GM12878 (cell line): ENCODE measurements at regions not wholly inside any gene's neighbourhood (a gene's known extent, or its start where the extent isn't known, plus 50 kb on each side); places are given as distances from the start of the nearest gene placed in this dataset.

ENCODE experiments used
- CHD1 ChIP-seq: IDR thresholded peaks from 2 replicates; pipeline ENCODE4 v1.6.1; 2012; ENCODE audit warnings: low read depth, low read length, improper control_type of control experiment
- CUX1 ChIP-seq: IDR thresholded peaks from 2 replicates; pipeline ENCODE4 v1.6.1; 2012; ENCODE audit warnings: improper control_type of control experiment, low read depth, low read length; ENCODE audit not compliant: insufficient replicate concordance
- EED ChIP-seq: sonication (generic); IDR thresholded peaks from 2 replicates; pipeline ENCODE4 v1.6.1; 2016; ENCODE audit warnings: antibody characterized with exemption, low read depth
- NFYB ChIP-seq: IDR thresholded peaks from 2 replicates; pipeline ENCODE4 v1.6.1; 2011; ENCODE audit warnings: low read depth, mild to moderate bottlenecking, low read length, improper control_type of control experiment, moderate library complexity; ENCODE audit not compliant: insufficient read depth
- PML ChIP-seq: IDR thresholded peaks from 2 replicates; pipeline ENCODE4 v1.6.1; 2012; ENCODE audit warnings: low read length, inconsistent platforms
- SMAD5 ChIP-seq: IDR thresholded peaks from 2 replicates; pipeline ENCODE4 v1.6.1; 2016; ENCODE audit warnings: antibody characterized with exemption, low read depth
- SMARCA5 ChIP-seq: fragments of 450-650 bp; IDR thresholded peaks from 2 replicates; pipeline ENCODE4 v1.6.1; 2017; ENCODE audit warnings: mild to moderate bottlenecking
- SREBF1 ChIP-seq: IDR thresholded peaks from 2 replicates; pipeline ENCODE4 v1.6.1; 2012; ENCODE audit warnings: mild to moderate bottlenecking, low read length
- USF2 ChIP-seq: IDR thresholded peaks from 2 replicates; pipeline ENCODE4 v1.6.1; 2011; ENCODE audit warnings: low read depth, low read length, improper control_type of control experiment, borderline replicate concordance
- ZBED1 ChIP-seq: IDR thresholded peaks from 2 replicates; pipeline ENCODE4 v1.6.1; 2016; ENCODE audit warnings: borderline replicate concordance
- ZNF622 ChIP-seq: fragments of 450-650 bp; IDR thresholded peaks from 2 replicates; pipeline ENCODE4 v1.6.1; 2017; ENCODE audit warnings: mild to moderate bottlenecking, inconsistent platforms
- ZNF687 ChIP-seq: fragments of 450-650 bp; IDR thresholded peaks from 2 replicates; pipeline ENCODE4 v1.6.1; 2017; ENCODE audit warnings: mild to moderate bottlenecking, moderate library complexity

- TF ChIP-seq ZNF687 (no peak), EED (no peak), ZBED1 (no peak), USF2 (no peak), SMARCA5 (no peak), ZNF622 (no peak), CHD1 (no peak), PML (no peak), NFYB (no peak), CUX1 (no peak), SMAD5 (no peak), SREBF1 (no peak)
Measured at GRCh38 chr5:18179579-18179978, 545.3 kb downstream of the TAF11L14 start (continued).
